H9 (cell line): ENCODE measurements at regions not wholly inside any gene's neighbourhood (a gene's known extent, or its start where the extent isn't known, plus 50 kb on each side); places are given as distances from the start of the nearest gene placed in this dataset.

Source experiments
- DNase-seq: peaks from one replicate; pipeline ENCODE4 v3.0.0-alpha.2; 2017
- H2AFZ ChIP-seq: one replicate; pipeline ENCODE4 v1.6.1; 2013; ENCODE audit warnings: mild to moderate bottlenecking, low read length, control low read depth, moderate library complexity
- H2AK5ac ChIP-seq: 2 replicates; pipeline ENCODE4 v1.6.1; 2013; ENCODE audit warnings: low read length, control low read depth, mixed read lengths; ENCODE audit not compliant: insufficient read length
- H2BK120ac ChIP-seq: one replicate; pipeline ENCODE4 v1.6.1; 2013; ENCODE audit warnings: low read depth, mild to moderate bottlenecking, low read length, control low read depth, inconsistent platforms; ENCODE audit not compliant: poor library complexity, severe bottlenecking
- H2BK12ac ChIP-seq: 2 replicates; pipeline ENCODE4 v1.6.1; 2013; ENCODE audit warnings: low read length, control low read depth, mixed read lengths, low read depth; ENCODE audit not compliant: insufficient read length
- H2BK15ac ChIP-seq: 2 replicates; pipeline ENCODE4 v1.6.1; 2013; ENCODE audit warnings: low read depth, low read length, control low read depth
- H2BK20ac ChIP-seq: one replicate; pipeline ENCODE4 v1.6.1; 2013; ENCODE audit warnings: low read depth, mild to moderate bottlenecking, low read length, control low read depth, inconsistent platforms; ENCODE audit not compliant: poor library complexity, severe bottlenecking
- H2BK5ac ChIP-seq: 2 replicates; pipeline ENCODE4 v1.6.1; 2013; ENCODE audit warnings: low read length, control low read depth, mixed read lengths; ENCODE audit not compliant: insufficient read length
- H3K14ac ChIP-seq: 2 replicates; pipeline ENCODE4 v1.6.1; 2013; ENCODE audit warnings: low read length, control low read depth; ENCODE audit not compliant: insufficient read depth
- H3K18ac ChIP-seq: 2 replicates; pipeline ENCODE4 v1.6.1; 2013; ENCODE audit warnings: low read depth, mild to moderate bottlenecking, mixed read lengths, low read length, control low read depth; ENCODE audit not compliant: insufficient read length
- H3K23ac ChIP-seq: 2 replicates; pipeline ENCODE4 v1.6.1; 2013; ENCODE audit warnings: low read length, control low read depth, mixed read lengths, low read depth; ENCODE audit not compliant: insufficient read length
- H3K23me2 ChIP-seq: 2 replicates; pipeline ENCODE4 v1.6.1; 2013; ENCODE audit warnings: low read depth, mild to moderate bottlenecking, mixed read lengths, low read length, control low read depth; ENCODE audit not compliant: insufficient read length, poor library complexity, severe bottlenecking
- H3K27ac ChIP-seq: 2 replicates; pipeline ENCODE4 v1.5.1; 2013; ENCODE audit warnings: low read length, control low read depth, mixed read lengths, low read depth; ENCODE audit not compliant: insufficient read length
- H3K27me3 ChIP-seq: 2 replicates; pipeline ENCODE4 v1.6.1; 2013; ENCODE audit warnings: low read length, control low read depth, inconsistent platforms; ENCODE audit not compliant: insufficient read depth
- H3K4ac ChIP-seq: 2 replicates; pipeline ENCODE4 v1.6.1; 2013; ENCODE audit warnings: low read depth, mild to moderate bottlenecking, control low read depth, inconsistent platforms, low read length, moderate library complexity
- H3K4me1 ChIP-seq: 2 replicates; pipeline ENCODE4 v1.6.1; 2013; ENCODE audit warnings: low read length, control low read depth, inconsistent platforms; ENCODE audit not compliant: insufficient read depth
- H3K4me2 ChIP-seq: 2 replicates; pipeline ENCODE4 v1.6.1; 2013; ENCODE audit warnings: low read length, control low read depth, mixed read lengths; ENCODE audit not compliant: insufficient read length, insufficient read depth
- H3K56ac ChIP-seq: 2 replicates; pipeline ENCODE4 v1.6.1; 2013; ENCODE audit warnings: low read depth, mild to moderate bottlenecking, mixed read lengths, low read length, control low read depth; ENCODE audit not compliant: insufficient read length
- H3K79me1 ChIP-seq: 2 replicates; pipeline ENCODE4 v1.6.1; 2013; ENCODE audit warnings: low read depth, mild to moderate bottlenecking, moderate library complexity, low read length, control low read depth, inconsistent platforms; ENCODE audit not compliant: insufficient read depth, poor library complexity, severe bottlenecking
- H3K79me2 ChIP-seq: 2 replicates; pipeline ENCODE4 v1.6.1; 2013; ENCODE audit warnings: low read length, control low read depth, inconsistent platforms; ENCODE audit not compliant: insufficient read depth
- H3K9ac ChIP-seq: 2 replicates; pipeline ENCODE4 v1.6.1; 2013; ENCODE audit warnings: low read length, control low read depth, mixed read lengths; ENCODE audit not compliant: insufficient read length; ENCODE audit errors: extremely low read depth
- H3K9me3 ChIP-seq: one replicate; pipeline ENCODE4 v1.6.1; 2013; ENCODE audit warnings: low read depth, low read length, inconsistent platforms; ENCODE audit not compliant: control insufficient read depth
- H3T11ph ChIP-seq: one replicate; pipeline ENCODE4 v1.6.1; 2013; ENCODE audit warnings: mild to moderate bottlenecking, low read length, control low read depth, inconsistent platforms
- H4K20me1 ChIP-seq: one replicate; pipeline ENCODE4 v1.6.1; 2013; ENCODE audit not compliant: control insufficient read depth, insufficient read length, insufficient read depth
- H4K5ac ChIP-seq: 2 replicates; pipeline ENCODE4 v1.6.1; 2013; ENCODE audit warnings: low read depth, mild to moderate bottlenecking, mixed read lengths, low read length, control low read depth; ENCODE audit not compliant: insufficient read length
- H4K8ac ChIP-seq: replicated peaks from 2 replicates; pipeline ENCODE4 v1.6.1; 2013; ENCODE audit warnings: low read length, control low read depth, mixed read lengths, low read depth; ENCODE audit not compliant: insufficient read length
- H4K91ac ChIP-seq: 2 replicates; pipeline ENCODE4 v1.6.1; 2013; ENCODE audit warnings: low read depth, mild to moderate bottlenecking, moderate library complexity, mixed read lengths, low read length, control low read depth; ENCODE audit not compliant: insufficient read length
- H3K27ac Mint-ChIP-seq, 3 experiments: 2 replicates in 2 of 3; 3 replicates in 1 of 3; pipeline ENCODE4 v1.8.0; 2020 to 2021; ENCODE audit warnings: mixed read lengths in 3 of 3, mild to moderate bottlenecking in 1 of 3, moderate library complexity in 1 of 3
- H3K27me3 Mint-ChIP-seq: 2 replicates; pipeline ENCODE4 v1.8.0; 2021; ENCODE audit warnings: low read depth, mild to moderate bottlenecking, moderate library complexity, mixed read lengths
- H3K36me3 Mint-ChIP-seq, 3 experiments: 2 replicates in 2 of 3; 3 replicates in 1 of 3; pipeline ENCODE4 v1.8.0; 2020 to 2021; ENCODE audit warnings: low read depth in 3 of 3, mixed read lengths in 3 of 3; ENCODE audit not compliant: insufficient read depth in 1 of 3
- H3K4me1 Mint-ChIP-seq, 2 experiments: 2 replicates each; pipeline ENCODE4 v1.8.0; 2020; ENCODE audit warnings: mixed read lengths in 2 of 2
- H3K4me3 Mint-ChIP-seq, 2 experiments: 2 replicates in 1 of 2; 3 replicates in 1 of 2; pipeline ENCODE4 v1.8.0; 2020 to 2021; ENCODE audit warnings: mild to moderate bottlenecking in 2 of 2, mixed read lengths in 2 of 2, moderate library complexity in 1 of 2
- H3K9me3 Mint-ChIP-seq, 2 experiments: 2 replicates in 1 of 2; 3 replicates in 1 of 2; pipeline ENCODE4 v1.8.0; 2020; ENCODE audit warnings: mild to moderate bottlenecking in 2 of 2, mixed read lengths in 2 of 2, moderate library complexity in 1 of 2
- CTCF ChIP-seq: fragments of 200-600 bp; sonication (generic); conservative IDR thresholded peaks from 3 replicates; pipeline ENCODE4 v1.8.0; 2021; ENCODE audit warnings: antibody characterized with exemption, mild to moderate bottlenecking
- WGBS: extraction: QIAGEN DNeasy Blood & Tissue Kit; methylation state at CpG from one replicate; pipeline ENCODE4 v1.1.7; 2013; ENCODE audit warnings: missing lambda C conversion rate, low lambda C conversion rate, mixed read lengths; ENCODE audit not compliant: insufficient read length; ENCODE audit errors: extremely low coverage; 5-methylcytosine and 5-hydroxymethylcytosine counted together

- Mint-ChIP-seq H3K4me1 (0 out of 4 replicates have a peak, but pooled peaks cover 0 to 4% of the 10 kb centered on the region in 2 experiments), H3K9me3 (peaks cover 13 to 20% of the 10 kb centered on the region in 2 experiments), H3K27me3 (no peaks in the 10 kb centered on the region), H3K4me3 (no peak overlapping the region), H3K36me3 (peaks cover 2 to 15% (median 6%) of the 10 kb centered on the region in 3 experiments; a peak in 4 of 7 replicates), H3K27ac (no peak overlapping the region)
- Histone ChIP-seq H2BK120ac (no peak overlapping the region), H4K91ac (no peak overlapping the region), H3K4me2 (no peak overlapping the region), H3K79me1 (no peaks in the 10 kb centered on the region), H2BK5ac (no peak overlapping the region), H3K79me2 (no peaks in the 10 kb centered on the region), H2BK12ac (no peak overlapping the region), H3K14ac (no peak overlapping the region), H3K23me2 (no peaks in the 10 kb centered on the region), H4K20me1 (no peaks in the 10 kb centered on the region), H3K4me1 (no peaks in the 10 kb centered on the region), H3K23ac (no peak overlapping the region), H4K8ac (no peak overlapping the region), H4K5ac (no peak overlapping the region), H3K56ac (no peak overlapping the region), H3K27me3 (no peaks in the 10 kb centered on the region), H3K27ac (no peak overlapping the region), H3K9ac (no peak overlapping the region), H3K18ac (no peak overlapping the region), H3T11ph (no peak overlapping the region), H3K9me3 (no peaks in the 10 kb centered on the region), H2AK5ac (no peak overlapping the region), H2AFZ (no peak overlapping the region), H2BK15ac (no peak overlapping the region), H2BK20ac (no peak overlapping the region), H3K4ac (no peak overlapping the region)
- TF ChIP-seq CTCF: no peak
- no CpG with 5 or more reads among the region's 2 CpGs for WGBS
- no peak for DNase-seq
These were observed 533.7 kb downstream of the HAPSTR1 start for GRCh38 chr16:9625122-9625521.
